DND-41 (cell line): ENCODE measurements at regions not wholly inside any gene's neighbourhood (a gene's known extent, or its start where the extent isn't known, plus 50 kb on each side); places are given as distances from the start of the nearest gene placed in this dataset.

Experiments
- ATAC-seq: fragments of 200-7000 bp; cut with Tn5 transposase; 3 replicates; pipeline ENCODE4 v1.9.1; 2021; ENCODE audit warnings: low read depth; ENCODE audit not compliant: insufficient read depth
- DNase-seq: peaks from one replicate; pipeline ENCODE4 v3.0.0-alpha.2; 2020
- H2AFZ ChIP-seq: 2 replicates; pipeline ENCODE4 v1.6.0; 2012; ENCODE audit warnings: low read depth, low read length
- H3K27ac ChIP-seq: 2 replicates; pipeline ENCODE4 v1.5.1; 2012; ENCODE audit warnings: low read length, inconsistent platforms
- H3K27me3 ChIP-seq: fragments of 200-600 bp; sonication (generic); 2 replicates; pipeline ENCODE4 v1.6.0; 2012; ENCODE audit warnings: low read length, mild to moderate bottlenecking, inconsistent platforms; ENCODE audit not compliant: insufficient read depth, poor library complexity
- H3K36me3 ChIP-seq: 2 replicates; pipeline ENCODE4 v1.5.1; 2012; ENCODE audit warnings: low read length, inconsistent platforms; ENCODE audit not compliant: insufficient read depth
- H3K4me1 ChIP-seq: 2 replicates; pipeline ENCODE4 v1.5.1; 2012; ENCODE audit warnings: mild to moderate bottlenecking, low read length; ENCODE audit not compliant: insufficient read depth
- H3K4me2 ChIP-seq: 2 replicates; pipeline ENCODE4 v1.6.0; 2012; ENCODE audit warnings: mild to moderate bottlenecking, moderate library complexity, low read length, inconsistent platforms; ENCODE audit not compliant: insufficient read depth
- H3K4me3 ChIP-seq, 2 experiments: fragments of 200-600 bp in 1 of 2; shearing (Covaris generic) in 1 of 2; 2 replicates each; pipeline ENCODE4 v1.5.1; 2012 to 2016; ENCODE audit warnings: inconsistent platforms in 2 of 2, low read length in 2 of 2, mild to moderate bottlenecking in 2 of 2, low read depth in 1 of 2, moderate library complexity in 1 of 2
- H3K79me2 ChIP-seq: 2 replicates; pipeline ENCODE4 v1.6.0; 2012; ENCODE audit warnings: low read length, inconsistent platforms; ENCODE audit not compliant: insufficient read depth
- H3K9ac ChIP-seq: 2 replicates; pipeline ENCODE4 v1.6.0; 2012; ENCODE audit warnings: low read depth, mild to moderate bottlenecking, inconsistent platforms, low read length, moderate library complexity
- H3K9me3 ChIP-seq: 2 replicates; pipeline ENCODE4 v1.5.1; 2012; ENCODE audit warnings: low read length, moderate library complexity, mild to moderate bottlenecking, inconsistent platforms; ENCODE audit not compliant: insufficient read depth, severe bottlenecking
- H4K20me1 ChIP-seq: 2 replicates; pipeline ENCODE4 v1.6.0; 2012; ENCODE audit warnings: low read length; ENCODE audit not compliant: insufficient read depth
- CTCF ChIP-seq: IDR thresholded peaks from 2 replicates; pipeline ENCODE4 v1.5.1; 2012; ENCODE audit warnings: borderline replicate concordance, low read length, moderate library complexity, mild to moderate bottlenecking; ENCODE audit not compliant: poor library complexity, severe bottlenecking; ENCODE audit errors: extremely low read depth
- EZH2 ChIP-seq: IDR thresholded peaks from 3 replicates; pipeline ENCODE4 v1.6.1; 2012; ENCODE audit warnings: borderline replicate concordance, low read depth, mild to moderate bottlenecking, moderate library complexity, low read length, inconsistent platforms; ENCODE audit not compliant: severe bottlenecking

GRCh38 chr14:54152351-54152750 is 195.7 kb upstream of the BMP4 start:
- H2AFZ ChIP-seq = no peak overlapping the region
- no peaks in the 10 kb centered on the region for H3K79me2 ChIP-seq
- H4K20me1 ChIP-seq = no peaks in the 10 kb centered on the region
- H3K27ac ChIP-seq = no peak overlapping the region
- no peak for TF ChIP-seq CTCF
- TF ChIP-seq EZH2 = no peak
- H3K9me3 ChIP-seq = peaks cover 10% of the 10 kb centered on the region
- DNase-seq (no peak), ATAC-seq (no peak)
- no peaks in the 10 kb centered on the region for H3K27me3 ChIP-seq
- H3K4me1 ChIP-seq = no peaks in the 10 kb centered on the region
- H3K4me2 ChIP-seq = no peak overlapping the region
- no peaks in the 10 kb centered on the region for H3K36me3 ChIP-seq
- no peak overlapping the region for H3K4me3 ChIP-seq
- no peak overlapping the region for H3K9ac ChIP-seq

GRCh38 chr14:54166049-54166950 is 209.7 kb upstream of the BMP4 start:
- DNase-seq (no peak), ATAC-seq (no peak)
- TF ChIP-seq EZH2 = no peak
- no peak for TF ChIP-seq CTCF
- H3K9ac ChIP-seq = no peak overlapping the region
- no peak overlapping the region for H3K4me2 ChIP-seq
- H3K4me1 ChIP-seq = peaks cover 43% of the 10 kb centered on the region
- no peak overlapping the region for H3K27ac ChIP-seq
- no peaks in the 10 kb centered on the region for H3K36me3 ChIP-seq
- no peaks in the 10 kb centered on the region for H3K9me3 ChIP-seq
- H2AFZ ChIP-seq = no peak overlapping the region
- H3K27me3 ChIP-seq = no peaks in the 10 kb centered on the region
- no peaks in the 10 kb centered on the region for H4K20me1 ChIP-seq
- H3K79me2 ChIP-seq = no peaks in the 10 kb centered on the region
- H3K4me3 ChIP-seq = no peak overlapping the region

- TF ChIP-seq EZH2 (no peak), CTCF (no peak)
- H3K4me1 ChIP-seq = peaks cover 61% of the 10 kb centered on the region
- DNase-seq = no peak
Measured at GRCh38 chr14:54168489-54168888, 211.9 kb upstream of the BMP4 start.

More at GRCh38 chr14:54168489-54168888, 211.9 kb upstream of the BMP4 start:
- H3K36me3 ChIP-seq = no peaks in the 10 kb centered on the region
- H3K4me2 ChIP-seq = peak overlapping the region; percentile 45; the same call in 1 of the 2 replicates
- no peak for ATAC-seq
- no peaks in the 10 kb centered on the region for H3K27me3 ChIP-seq
- H3K27ac ChIP-seq = peak overlapping the region; percentile 80
- no peaks in the 10 kb centered on the region for H3K79me2 ChIP-seq
- H3K9me3 ChIP-seq = no peaks in the 10 kb centered on the region
- H2AFZ ChIP-seq = no peak overlapping the region
- H4K20me1 ChIP-seq = no peaks in the 10 kb centered on the region
- H3K4me3 ChIP-seq = no peak overlapping the region
- peak overlapping the region; percentile 31 for H3K9ac ChIP-seq
